GM18505 (cell line): ENCODE measurements at regions not wholly inside any gene's neighbourhood (a gene's known extent, or its start where the extent isn't known, plus 50 kb on each side); places are given as distances from the start of the nearest gene placed in this dataset.

Source experiments
- ATAC-seq: cut with Tn5 transposase; IDR thresholded peaks from one replicate; pipeline ENCODE4 v1.9.1; 2021; ENCODE audit not compliant: unreplicated experiment
- POLR2A ChIP-seq: IDR thresholded peaks from 4 replicates; pipeline ENCODE4 v1.6.1; 2011; ENCODE audit warnings: borderline replicate concordance; ENCODE audit not compliant: insufficient read depth, insufficient read length; ENCODE audit errors: extremely low read depth

GRCh38 chr1:106619080-106619826 lies 437.2 kb upstream of the PRMT6 start:
- no peak for ATAC-seq
- no peak for TF ChIP-seq POLR2A

GRCh38 chr1:106619827-106620134 lies 436.7 kb upstream of the PRMT6 start:
- ATAC-seq: no peak
- no peak for TF ChIP-seq POLR2A

GRCh38 chr1:106620521-106620954 lies 435.9 kb upstream of the PRMT6 start:
- ATAC-seq: no peak
- no peak for TF ChIP-seq POLR2A

- no peak for TF ChIP-seq POLR2A
- ATAC-seq: no peak
These were observed 434.6 kb upstream of the PRMT6 start for GRCh38 chr1:106621853-106622252.

GRCh38 chr1:106637566-106637965 lies 418.9 kb upstream of the PRMT6 start:
- ATAC-seq: no peak

GRCh38 chr1:106646261-106646784 lies 410.2 kb upstream of the PRMT6 start:
- TF ChIP-seq POLR2A: no peak
- ATAC-seq: no peak

More at GRCh38 chr1:106637566-106637965, 418.9 kb upstream of the PRMT6 start:
- no peak for TF ChIP-seq POLR2A

- no peak for TF ChIP-seq POLR2A
- no peak for ATAC-seq
These were observed 409.7 kb upstream of the PRMT6 start for GRCh38 chr1:106646816-106647215.

- peak; percentile 64 for ATAC-seq
These were observed 405.3 kb upstream of the PRMT6 start for GRCh38 chr1:106651028-106651762.

GRCh38 chr1:106659490-106660244 lies 396.8 kb upstream of the PRMT6 start:
- TF ChIP-seq POLR2A: no peak
- no peak for ATAC-seq

More at GRCh38 chr1:106651028-106651762, 405.3 kb upstream of the PRMT6 start:
- TF ChIP-seq POLR2A: no peak

GRCh38 chr1:106675558-106675957 lies 380.9 kb upstream of the PRMT6 start:
- TF ChIP-seq POLR2A: no peak
- ATAC-seq: no peak

GRCh38 chr1:106676021-106676420 lies 380.5 kb upstream of the PRMT6 start:
- no peak for ATAC-seq
- no peak for TF ChIP-seq POLR2A

- no peak for TF ChIP-seq POLR2A
- ATAC-seq: no peak
These were observed 379.3 kb upstream of the PRMT6 start for GRCh38 chr1:106677181-106677580.

- ATAC-seq: no peak
These were observed 378.8 kb upstream of the PRMT6 start for GRCh38 chr1:106677721-106678120.

More at GRCh38 chr1:106677721-106678120, 378.8 kb upstream of the PRMT6 start:
- no peak for TF ChIP-seq POLR2A
